Renal cortex interstitium (tissue), 11 donors: ENCODE measurements at regions not wholly inside any gene's neighbourhood (a gene's known extent, or its start where the extent isn't known, plus 50 kb on each side); places are given as distances from the start of the nearest gene placed in this dataset.

Source experiments
- DNase-seq, 11 donors: peaks; one replicate each; pipeline ENCODE4 v3.0.0-alpha.2; 2013; ENCODE audit warnings: low read depth in 9 of 11, low spot score in 4 of 11; ENCODE audit errors: extremely low read depth in 1 of 11

GRCh38 chr13:106153041-106153440 is 382.4 kb downstream of the EFNB2 start:
- no peak for DNase-seq

- DNase-seq: no peak
Measured at GRCh38 chr13:106152047-106152446, 383.4 kb downstream of the EFNB2 start.

- no peak for DNase-seq
Measured at GRCh38 chr13:106151056-106151699, 384.3 kb downstream of the EFNB2 start.

GRCh38 chr13:106145997-106146864 is 389.2 kb downstream of the EFNB2 start:
- DNase-seq: no peak

- DNase-seq: no peak
Measured at GRCh38 chr13:106145070-106145469, 390.4 kb downstream of the EFNB2 start.

- peak in 7 of 11 donors; percentile 7 to 36 (median 25) for DNase-seq
Measured at GRCh38 chr13:106143930-106144709, 391.3 kb downstream of the EFNB2 start.

GRCh38 chr13:106143392-106143791 is 392.1 kb downstream of the EFNB2 start:
- no peak for DNase-seq

- no peak for DNase-seq
Measured at GRCh38 chr13:106140476-106140875, 395.0 kb downstream of the EFNB2 start.

GRCh38 chr13:106139942-106140341 is 395.5 kb downstream of the EFNB2 start:
- DNase-seq: no peak

- no peak for DNase-seq
Measured at GRCh38 chr13:106139377-106139776, 396.1 kb downstream of the EFNB2 start.

- no peak for DNase-seq
Measured at GRCh38 chr13:106138620-106139019, 396.8 kb downstream of the EFNB2 start.

- no peak for DNase-seq
Measured at GRCh38 chr13:106133025-106133424, 402.4 kb downstream of the EFNB2 start.

GRCh38 chr13:106132216-106132615 is 403.2 kb downstream of the EFNB2 start:
- no peak for DNase-seq

- DNase-seq: no peak
Measured at GRCh38 chr13:106129993-106130392, 405.5 kb downstream of the EFNB2 start.

- no peak for DNase-seq
Measured at GRCh38 chr13:106129273-106129672, 406.2 kb downstream of the EFNB2 start.

GRCh38 chr13:106122234-106122633 is 413.2 kb downstream of the EFNB2 start:
- no peak for DNase-seq

- DNase-seq: no peak
Measured at GRCh38 chr13:106121173-106121754, 414.2 kb downstream of the EFNB2 start.

- no peak for DNase-seq
Measured at GRCh38 chr13:106118996-106119395, 416.5 kb downstream of the EFNB2 start.

- DNase-seq: no peak
Measured at GRCh38 chr13:106118050-106118449, 417.4 kb downstream of the EFNB2 start.
